K562 (cell line): ENCODE measurements at regions not wholly inside any gene's neighbourhood (a gene's known extent, or its start where the extent isn't known, plus 50 kb on each side); places are given as distances from the start of the nearest gene placed in this dataset.

Source experiments
- ATAC-seq: fragments of 200-7000 bp; cut with Tn5 transposase; 3 replicates; pipeline ENCODE4 v1.9.1; 2020; ENCODE audit warnings: moderate library complexity
- BruUV-seq: library from RNA; stranded (reverse); fragments of 400-500 nt; replicated peaks from 2 replicates; lab custom pipeline; 2021; lab: Mats Ljungman, UMichigan
- CTCF ChIA-PET: fragments of 300-600 bp; formaldehyde crosslinking; extraction: SDS; loops from one replicate; lab custom pipeline; 2021; ENCODE audit warnings: low intra/inter-chr PET ratio; lab: Yijun Ruan, JAX
- POLR2A ChIA-PET: fragments of 300-600, 350-650 bp; sonication (Branson Sonifier 250); formaldehyde crosslinking; extraction: SDS; loops from one replicate; lab custom pipeline; 2021; ENCODE audit warnings: antibody characterized with exemption, inconsistent platforms; lab: Yijun Ruan, JAX
- DNase-seq, 4 experiments: peaks; one replicate each; pipeline versions ENCODE4 v3.0.0 to v3.0.0-alpha.2; 2011 to 2018; ENCODE audit warnings: low spot score in 3 of 4, mixed read lengths in 3 of 4; ENCODE audit errors: extremely low read depth in 1 of 4
- FAIRE-seq: peaks from 2 replicates; lab custom pipeline; 2011; peaks lifted over from hg19 to GRCh38; lab: Jason Lieb, UNC
- H2AFZ ChIP-seq: 2 replicates; pipeline ENCODE4 v1.6.0; 2011; ENCODE audit warnings: low read depth, low read length, control low read depth, inconsistent platforms
- H3K27ac ChIP-seq: fragments of 200-600 bp; 3 replicates; pipeline ENCODE4 v1.8.0; 2011; ENCODE audit warnings: low read depth, mild to moderate bottlenecking, control low read depth, inconsistent platforms, low read length, moderate library complexity, mixed read lengths; ENCODE audit errors: extremely low read depth
- H3K27me3 ChIP-seq, 2 experiments: fragments of 300-600 bp in 1 of 2; 2 replicates in 1 of 2; 3 replicates in 1 of 2; pipeline versions ENCODE4 v1.6.0 to v1.8.0; 2011; ENCODE audit warnings: inconsistent platforms in 2 of 2, low read length in 2 of 2, mild to moderate bottlenecking in 1 of 2, mixed read lengths in 1 of 2, moderate library complexity in 1 of 2; ENCODE audit not compliant: control insufficient read depth in 2 of 2, insufficient read depth in 2 of 2
- H3K36me3 ChIP-seq: fragments of 300-600 bp; 3 replicates; pipeline ENCODE4 v1.8.0; 2011; ENCODE audit warnings: mild to moderate bottlenecking, low read length, inconsistent platforms; ENCODE audit not compliant: control insufficient read depth, insufficient read depth
- H3K4me1 ChIP-seq, 2 experiments: fragments of 200-600 bp in 1 of 2; replicated peaks in 1 of 2; 2 replicates in 1 of 2; 3 replicates in 1 of 2; pipeline versions ENCODE4 v1.5.1 to v1.8.0; 2011; ENCODE audit warnings: inconsistent platforms in 2 of 2, low read length in 2 of 2, mild to moderate bottlenecking in 1 of 2, mixed read lengths in 1 of 2, moderate library complexity in 1 of 2; ENCODE audit not compliant: control insufficient read depth in 2 of 2, insufficient read depth in 2 of 2
- H3K4me2 ChIP-seq: 2 replicates; pipeline ENCODE4 v1.6.1; 2011; ENCODE audit warnings: low read length, control low read depth, inconsistent platforms, mixed read lengths; ENCODE audit not compliant: insufficient read depth
- H3K4me3 ChIP-seq: fragments of 200-600 bp; sonication (generic), shearing (Covaris generic); 2 replicates; pipeline ENCODE4 v1.5.1; 2016; ENCODE audit warnings: control low read depth, inconsistent platforms
- H3K79me2 ChIP-seq: fragments of 200-600 bp; 3 replicates; pipeline ENCODE4 v1.8.0; 2011; ENCODE audit warnings: low read length, inconsistent platforms; ENCODE audit not compliant: control insufficient read depth, insufficient read depth
- H3K9ac ChIP-seq, 2 experiments: 2 replicates each; pipeline versions ENCODE4 v1.6.0 to v1.6.1; 2011; ENCODE audit warnings: low read depth in 2 of 2, low read length in 2 of 2, control low read depth in 1 of 2, inconsistent platforms in 1 of 2, mild to moderate bottlenecking in 1 of 2, mixed read lengths in 1 of 2; ENCODE audit not compliant: insufficient read depth in 1 of 2
- H3K9me1 ChIP-seq: one replicate; pipeline ENCODE4 v1.6.0; 2011; ENCODE audit warnings: inconsistent platforms, mild to moderate bottlenecking, low read length, moderate library complexity; ENCODE audit not compliant: control insufficient read depth, insufficient read depth
- H3K9me3 ChIP-seq: replicated peaks from 2 replicates; pipeline ENCODE4 v1.5.1; 2011; ENCODE audit warnings: low read depth, low read length, inconsistent platforms; ENCODE audit not compliant: control insufficient read depth, insufficient read depth
- H4K20me1 ChIP-seq: replicated peaks from 2 replicates; pipeline ENCODE4 v1.6.1; 2011; ENCODE audit warnings: low read length, inconsistent platforms, mixed read lengths; ENCODE audit not compliant: control insufficient read depth, insufficient read depth
- CXXC5 ChIP-seq: fragments of 250-450 bp; sonication (Bioruptor Pico); IDR thresholded peaks from 2 replicates; pipeline ENCODE4 v1.8.0; 2022; ENCODE audit warnings: inconsistent platforms, mild to moderate bottlenecking, moderate library complexity
- HMG20B ChIP-seq: fragments of 250-450 bp; sonication (Bioruptor Pico); IDR thresholded peaks from 2 replicates; pipeline ENCODE4 v1.5.0; 2021; ENCODE audit warnings: mild to moderate bottlenecking
- IFI16 ChIP-seq: fragments of 250-450 bp; sonication (Bioruptor Pico); IDR thresholded peaks from 2 replicates; pipeline ENCODE4 v2.1.2; 2022; ENCODE audit warnings: mild to moderate bottlenecking, inconsistent platforms
- MTA3 ChIP-seq: fragments of 450-650 bp; formaldehyde crosslinking; IDR thresholded peaks from 2 replicates; pipeline ENCODE4 v1.6.1; 2017; ENCODE audit warnings: mild to moderate bottlenecking, borderline replicate concordance
- POLR2H ChIP-seq: IDR thresholded peaks from 2 replicates; pipeline ENCODE4 v1.6.1; 2016; ENCODE audit warnings: missing genetic modification characterization, low read depth, mild to moderate bottlenecking, control low read depth, missing compliant biosample characterization, moderate library complexity
- RBFOX2 ChIP-seq: fragments of 200-400 bp; formaldehyde crosslinking; IDR thresholded peaks from 2 replicates; pipeline ENCODE4 v1.6.1; 2017; ENCODE audit warnings: low read depth, mild to moderate bottlenecking, low read length, moderate library complexity
- SLC30A9 ChIP-seq: fragments of 250-450 bp; sonication (Bioruptor Pico); IDR thresholded peaks from 2 replicates; pipeline ENCODE4 v1.8.0; 2022; ENCODE audit warnings: mild to moderate bottlenecking, moderate library complexity
- SMARCA5 ChIP-seq: fragments of 450-650 bp; IDR thresholded peaks from 2 replicates; pipeline ENCODE4 v1.6.1; 2016
- TCF3 ChIP-seq: sonication (generic); formaldehyde crosslinking; IDR thresholded peaks from 2 replicates; pipeline ENCODE4 v1.4.0; 2020; ENCODE audit warnings: mild to moderate bottlenecking, missing genetic modification reagents
- XRCC5 ChIP-seq: fragments of 200-400 bp; formaldehyde crosslinking; IDR thresholded peaks from 2 replicates; pipeline ENCODE4 v1.6.1; 2017; ENCODE audit warnings: low read depth, mild to moderate bottlenecking, low read length
- ZNF551 ChIP-seq: fragments of 250-450 bp; sonication (Bioruptor Pico); IDR thresholded peaks from 2 replicates; pipeline ENCODE4 v1.5.0; 2021; ENCODE audit warnings: mild to moderate bottlenecking, moderate library complexity
- ZSCAN32 ChIP-seq: fragments of 450-650 bp; formaldehyde crosslinking; IDR thresholded peaks from 2 replicates; pipeline ENCODE4 v1.4.0; 2020; ENCODE audit warnings: mild to moderate bottlenecking, moderate library complexity
- WGBS: fragments of 100-300 bp; shearing (Covaris generic); methylation state at CpG from one replicate; pipeline ENCODE4 v1.1.6; 2016; ENCODE audit warnings: low coverage, mixed read lengths; ENCODE audit not compliant: insufficient coverage; ENCODE audit errors: missing lambda C conversion rate; 5-methylcytosine and 5-hydroxymethylcytosine counted together
- in situ Hi-C: fragments of 300-500 bp; cut with MboI; formaldehyde crosslinking; loops from 4 replicates; pipeline ENCODE4 v1.15.0; 2018; ENCODE audit warnings: inconsistent platforms, mixed read lengths
- intact Hi-C: fragments of 100-400 bp; cut with micrococcal nuclease; formaldehyde crosslinking; loops from 2 replicates; pipeline ENCODE4 v1.14.2; 2022
- TF ChIP-seq, protein P1 (sequence below): fragments of 450-650 bp; conservative IDR thresholded peaks from 2 replicates; pipeline ENCODE4 v1.6.1; 2016; ENCODE audit warnings: missing genetic modification characterization, low read depth, mild to moderate bottlenecking, missing compliant biosample characterization, moderate library complexity
- TF ChIP-seq, protein P2 (sequence below): fragments of 200-800 bp; sonication (Bioruptor generic); IDR thresholded peaks from 2 replicates; pipeline ENCODE4 v1.6.1; 2016; ENCODE audit warnings: missing genetic modification characterization, missing compliant biosample characterization
- TF ChIP-seq, protein P3 (sequence below): fragments of 450-650 bp; formaldehyde crosslinking; IDR thresholded peaks from 2 replicates; pipeline ENCODE4 v1.4.0; 2022; ENCODE audit warnings: missing genetic modification characterization
- TF ChIP-seq, protein P4 (sequence below): fragments of 250-450 bp; sonication (Bioruptor Pico); IDR thresholded peaks from 2 replicates; pipeline ENCODE4 v1.4.0; 2020; ENCODE audit warnings: borderline replicate concordance

DNA sequence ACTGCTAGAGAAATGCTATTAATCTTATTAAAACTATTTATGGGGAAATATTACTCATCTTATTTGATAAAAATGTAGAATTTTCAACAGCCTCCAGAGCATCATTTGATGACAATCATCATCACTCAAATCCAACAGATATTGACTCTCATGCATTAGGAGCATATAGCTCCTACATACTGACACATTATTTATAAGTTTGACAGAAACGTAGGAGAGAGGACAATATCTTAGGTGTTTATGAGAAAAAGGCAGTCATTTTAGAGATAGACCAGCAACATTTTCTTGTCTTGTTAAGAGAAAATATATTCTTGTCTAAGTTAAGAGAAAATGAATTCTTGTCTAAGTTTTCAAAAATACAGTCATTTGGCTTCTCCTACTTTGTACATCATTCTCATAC lies 2550.2 kb downstream of the PCDH7 start:
- Histone ChIP-seq H3K4me3 (no peak overlapping the region), H2AFZ (no peak overlapping the region), H4K20me1 (no peaks in the 10 kb centered on the region), H3K9me1 (no peaks in the 10 kb centered on the region), H3K79me2 (no peaks in the 10 kb centered on the region), H3K4me2 (no peak overlapping the region), H3K9me3 (no peaks in the 10 kb centered on the region), H3K36me3 (no peaks in the 10 kb centered on the region), H3K9ac (no peak overlapping the region), H3K27ac (no peak overlapping the region), H3K27me3 (no peaks in the 10 kb centered on the region), H3K4me1 (no peaks in the 10 kb centered on the region)
- FAIRE-seq, result no peak
- ATAC-seq, result no peak
- WGBS, result 0% methylated on average over 1 of the region's 1 CpG
- BruUV-seq, result no TSS peak
- no peak for DNase-seq
- in situ Hi-C loops, result no loop called here
- intact Hi-C loops, result no loop called here
- CTCF ChIA-PET, result no interaction called here
- POLR2A ChIA-PET, result no interaction called here
- no peak for TF ChIP-seq XRCC5
- TF ChIP-seq RBFOX2, result no peak
- TF ChIP-seq IFI16 (CRISPR knock-in tag), result no peak
- TF ChIP-seq, protein P1, sequence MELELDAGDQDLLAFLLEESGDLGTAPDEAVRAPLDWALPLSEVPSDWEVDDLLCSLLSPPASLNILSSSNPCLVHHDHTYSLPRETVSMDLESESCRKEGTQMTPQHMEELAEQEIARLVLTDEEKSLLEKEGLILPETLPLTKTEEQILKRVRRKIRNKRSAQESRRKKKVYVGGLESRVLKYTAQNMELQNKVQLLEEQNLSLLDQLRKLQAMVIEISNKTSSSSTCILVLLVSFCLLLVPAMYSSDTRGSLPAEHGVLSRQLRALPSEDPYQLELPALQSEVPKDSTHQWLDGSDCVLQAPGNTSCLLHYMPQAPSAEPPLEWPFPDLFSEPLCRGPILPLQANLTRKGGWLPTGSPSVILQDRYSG, result no peak
- TF ChIP-seq MTA3, result no peak
- TF ChIP-seq, protein P2, sequence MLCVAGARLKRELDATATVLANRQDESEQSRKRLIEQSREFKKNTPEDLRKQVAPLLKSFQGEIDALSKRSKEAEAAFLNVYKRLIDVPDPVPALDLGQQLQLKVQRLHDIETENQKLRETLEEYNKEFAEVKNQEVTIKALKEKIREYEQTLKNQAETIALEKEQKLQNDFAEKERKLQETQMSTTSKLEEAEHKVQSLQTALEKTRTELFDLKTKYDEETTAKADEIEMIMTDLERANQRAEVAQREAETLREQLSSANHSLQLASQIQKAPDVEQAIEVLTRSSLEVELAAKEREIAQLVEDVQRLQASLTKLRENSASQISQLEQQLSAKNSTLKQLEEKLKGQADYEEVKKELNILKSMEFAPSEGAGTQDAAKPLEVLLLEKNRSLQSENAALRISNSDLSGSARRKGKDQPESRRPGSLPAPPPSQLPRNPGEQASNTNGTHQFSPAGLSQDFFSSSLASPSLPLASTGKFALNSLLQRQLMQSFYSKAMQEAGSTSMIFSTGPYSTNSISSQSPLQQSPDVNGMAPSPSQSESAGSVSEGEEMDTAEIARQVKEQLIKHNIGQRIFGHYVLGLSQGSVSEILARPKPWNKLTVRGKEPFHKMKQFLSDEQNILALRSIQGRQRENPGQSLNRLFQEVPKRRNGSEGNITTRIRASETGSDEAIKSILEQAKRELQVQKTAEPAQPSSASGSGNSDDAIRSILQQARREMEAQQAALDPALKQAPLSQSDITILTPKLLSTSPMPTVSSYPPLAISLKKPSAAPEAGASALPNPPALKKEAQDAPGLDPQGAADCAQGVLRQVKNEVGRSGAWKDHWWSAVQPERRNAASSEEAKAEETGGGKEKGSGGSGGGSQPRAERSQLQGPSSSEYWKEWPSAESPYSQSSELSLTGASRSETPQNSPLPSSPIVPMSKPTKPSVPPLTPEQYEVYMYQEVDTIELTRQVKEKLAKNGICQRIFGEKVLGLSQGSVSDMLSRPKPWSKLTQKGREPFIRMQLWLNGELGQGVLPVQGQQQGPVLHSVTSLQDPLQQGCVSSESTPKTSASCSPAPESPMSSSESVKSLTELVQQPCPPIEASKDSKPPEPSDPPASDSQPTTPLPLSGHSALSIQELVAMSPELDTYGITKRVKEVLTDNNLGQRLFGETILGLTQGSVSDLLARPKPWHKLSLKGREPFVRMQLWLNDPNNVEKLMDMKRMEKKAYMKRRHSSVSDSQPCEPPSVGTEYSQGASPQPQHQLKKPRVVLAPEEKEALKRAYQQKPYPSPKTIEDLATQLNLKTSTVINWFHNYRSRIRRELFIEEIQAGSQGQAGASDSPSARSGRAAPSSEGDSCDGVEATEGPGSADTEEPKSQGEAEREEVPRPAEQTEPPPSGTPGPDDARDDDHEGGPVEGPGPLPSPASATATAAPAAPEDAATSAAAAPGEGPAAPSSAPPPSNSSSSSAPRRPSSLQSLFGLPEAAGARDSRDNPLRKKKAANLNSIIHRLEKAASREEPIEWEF (CRISPR knock-in tag), result no peak
- no peak for TF ChIP-seq ZSCAN32
- TF ChIP-seq, protein P3, sequence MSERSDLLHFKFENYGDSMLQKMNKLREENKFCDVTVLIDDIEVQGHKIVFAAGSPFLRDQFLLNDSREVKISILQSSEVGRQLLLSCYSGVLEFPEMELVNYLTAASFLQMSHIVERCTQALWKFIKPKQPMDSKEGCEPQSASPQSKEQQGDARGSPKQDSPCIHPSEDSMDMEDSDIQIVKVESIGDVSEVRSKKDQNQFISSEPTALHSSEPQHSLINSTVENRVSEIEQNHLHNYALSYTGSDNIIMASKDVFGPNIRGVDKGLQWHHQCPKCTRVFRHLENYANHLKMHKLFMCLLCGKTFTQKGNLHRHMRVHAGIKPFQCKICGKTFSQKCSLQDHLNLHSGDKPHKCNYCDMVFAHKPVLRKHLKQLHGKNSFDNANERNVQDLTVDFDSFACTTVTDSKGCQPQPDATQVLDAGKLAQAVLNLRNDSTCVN (CRISPR knock-in tag), result no peak
- TF ChIP-seq, protein P4, sequence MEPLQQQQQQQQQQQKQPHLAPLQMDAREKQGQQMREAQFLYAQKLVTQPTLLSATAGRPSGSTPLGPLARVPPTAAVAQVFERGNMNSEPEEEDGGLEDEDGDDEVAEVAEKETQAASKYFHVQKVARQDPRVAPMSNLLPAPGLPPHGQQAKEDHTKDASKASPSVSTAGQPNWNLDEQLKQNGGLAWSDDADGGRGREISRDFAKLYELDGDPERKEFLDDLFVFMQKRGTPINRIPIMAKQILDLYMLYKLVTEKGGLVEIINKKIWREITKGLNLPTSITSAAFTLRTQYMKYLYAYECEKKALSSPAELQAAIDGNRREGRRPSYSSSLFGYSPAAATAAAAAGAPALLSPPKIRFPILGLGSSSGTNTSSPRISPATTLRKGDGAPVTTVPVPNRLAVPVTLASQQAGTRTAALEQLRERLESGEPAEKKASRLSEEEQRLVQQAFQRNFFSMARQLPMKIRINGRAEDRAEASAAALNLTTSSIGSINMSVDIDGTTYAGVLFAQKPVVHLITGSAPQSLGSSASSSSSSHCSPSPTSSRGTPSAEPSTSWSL, result no peak
- TF ChIP-seq SLC30A9, result no peak
- TF ChIP-seq SMARCA5, result no peak
- TF ChIP-seq TCF3 (CRISPR knock-in tag), result no peak
- no peak for TF ChIP-seq POLR2H (tag)
- no peak for TF ChIP-seq HMG20B
- no peak for TF ChIP-seq ZNF551 (CRISPR knock-in tag)
- no peak for TF ChIP-seq CXXC5 (CRISPR knock-in tag)
